ENCODE measurements at regions not wholly inside any gene's neighbourhood (a gene's known extent, or its start where the extent isn't known, plus 50 kb on each side); places are given as distances from the start of the nearest gene placed in this dataset.

- intact Hi-C loops (cut with micrococcal nuclease), result no loop called here
Observed at GRCh38 chrX:99795495-99795894, 614.6 kb downstream of the PCDH19 start.

GRCh38 chrX:99782516-99783040, 627.5 kb downstream of the PCDH19 start:
- H3K79me2 ChIP-seq (ENCODE audit: insufficient read depth, low read length), result no peaks in the 10 kb centered on the region
- ATAC-seq (no peak), DNase-seq (ENCODE audit: low read depth, low spot score) (no peak)
- no peaks in the 10 kb centered on the region for H3K9me3 ChIP-seq (ENCODE audit: control insufficient read depth in 1 of 2, insufficient read depth in 1 of 2, low read depth in 1 of 2, low read length in 2 of 2)
- no peaks in the 10 kb centered on the region for H3K4me1 ChIP-seq (ENCODE audit: control insufficient read depth in 1 of 2, insufficient read depth in 2 of 2, low read length in 2 of 2)
- H3K9ac ChIP-seq (ENCODE audit: low read length), result no peak overlapping the region
- RAD21 ChIA-PET (ENCODE audit: low non-redundant PET in 1 of 2, low total read pairs in 2 of 2, uncharacterized antibody in 2 of 2, unreplicated experiment in 2 of 2), result no interaction called here
- no peak overlapping the region for H3K4me2 ChIP-seq (ENCODE audit: low read length)
- no peak overlapping the region for H3K4me3 ChIP-seq (replicated peaks in 1 of 2; ENCODE audit: low read depth in 1 of 2, low read length in 2 of 2)
- H4K20me1 ChIP-seq (ENCODE audit: insufficient read depth), result no peaks in the 10 kb centered on the region
- no TSS peak for BruUV-seq (replicated peaks)
- CTCF ChIA-PET, result no interaction called here
- intact Hi-C loops (cut with micrococcal nuclease), result no loop called here
- no peak overlapping the region for H2AFZ ChIP-seq (ENCODE audit: low read depth, low read length, poor library complexity, severe bottlenecking)
- no peak overlapping the region for H3K27ac ChIP-seq (ENCODE audit: low read depth, low read length)
- H3K27me3 ChIP-seq (ENCODE audit: insufficient read depth, low read length), result no peaks in the 10 kb centered on the region
- no peaks in the 10 kb centered on the region for H3K9me2 ChIP-seq (ENCODE audit: insufficient read depth)
- H3K36me3 ChIP-seq (ENCODE audit: control insufficient read depth in 1 of 2, insufficient read depth in 2 of 2, low read length in 2 of 2), result no peaks in the 10 kb centered on the region
- POLR2A ChIA-PET, result no interaction called here
- TF ChIP-seq YY1 (IDR thresholded peaks at IDR 0.05; ENCODE audit: extremely low read depth, insufficient replicate concordance, low read depth, low read length) (no peak), POLR2A (IDR thresholded peaks at IDR 0.05; ENCODE audit: borderline replicate concordance, extremely low read depth, insufficient read depth, insufficient read length) (no peak), SP1 (IDR thresholded peaks at IDR 0.05; ENCODE audit: low read depth) (no peak), CTCF (IDR thresholded peaks at IDR 0.05 in 2 of 3, conservative IDR thresholded peaks at IDR 0.05 in 1 of 3; ENCODE audit: borderline replicate concordance in 1 of 3, insufficient read depth in 1 of 3, low read depth in 2 of 3, low read length in 2 of 3) (no peak), ATF3 (IDR thresholded peaks at IDR 0.05) (no peak), CBX3 (IDR thresholded peaks at IDR 0.05; ENCODE audit: low read depth) (no peak), FOSL1 (IDR thresholded peaks at IDR 0.05; ENCODE audit: low read depth) (no peak), TCF7L2 (IDR thresholded peaks at IDR 0.05; ENCODE audit: borderline replicate concordance, extremely low read depth, insufficient read depth, insufficient read length) (no peak), ZBTB33 (IDR thresholded peaks at IDR 0.05; ENCODE audit: extremely low read depth, insufficient replicate concordance, low read length) (no peak), SRF (IDR thresholded peaks at IDR 0.05; ENCODE audit: low read depth) (no peak)

More at GRCh38 chrX:99795495-99795894, 614.6 kb downstream of the PCDH19 start:
- no peaks in the 10 kb centered on the region for H3K4me1 ChIP-seq (ENCODE audit: control insufficient read depth in 1 of 2, insufficient read depth in 2 of 2, low read length in 2 of 2)
- no peaks in the 10 kb centered on the region for H3K79me2 ChIP-seq (ENCODE audit: insufficient read depth, low read length)
- TF ChIP-seq EGR1 (IDR thresholded peaks at IDR 0.05; ENCODE audit: low read depth), result no peak
- no peak for TF ChIP-seq CEBPB (IDR thresholded peaks at IDR 0.05; ENCODE audit: low read depth)
- TF ChIP-seq YY1 (IDR thresholded peaks at IDR 0.05; ENCODE audit: extremely low read depth, insufficient replicate concordance, low read depth, low read length), result no peak
- no peak for TF ChIP-seq SIN3A (IDR thresholded peaks at IDR 0.05; ENCODE audit: low read depth)
- TF ChIP-seq RAD21 (IDR thresholded peaks at IDR 0.05; ENCODE audit: low read depth), result no peak
- no peak overlapping the region for H3K9ac ChIP-seq (ENCODE audit: low read length)
- CTCF ChIA-PET, result no interaction called here
- no peaks in the 10 kb centered on the region for H3K36me3 ChIP-seq (ENCODE audit: control insufficient read depth in 1 of 2, insufficient read depth in 2 of 2, low read length in 2 of 2)
- H3K27ac ChIP-seq (ENCODE audit: low read depth, low read length), result no peak overlapping the region
- BruUV-seq (replicated peaks), result no TSS peak
- no peak overlapping the region for H3K4me3 ChIP-seq (replicated peaks in 1 of 2; ENCODE audit: low read depth in 1 of 2, low read length in 2 of 2)
- RAD21 ChIA-PET (ENCODE audit: low non-redundant PET in 1 of 2, low total read pairs in 2 of 2, uncharacterized antibody in 2 of 2, unreplicated experiment in 2 of 2), result no interaction called here
- H3K4me2 ChIP-seq (ENCODE audit: low read length), result no peak overlapping the region
- POLR2A ChIA-PET, result no interaction called here
- no peaks in the 10 kb centered on the region for H4K20me1 ChIP-seq (ENCODE audit: insufficient read depth)
- H2AFZ ChIP-seq (ENCODE audit: low read depth, low read length, poor library complexity, severe bottlenecking), result no peak overlapping the region
- DNase-seq (ENCODE audit: low read depth, low spot score) (no peak), ATAC-seq (no peak)
- no peaks in the 10 kb centered on the region for H3K27me3 ChIP-seq (ENCODE audit: insufficient read depth, low read length)
- H3K9me3 ChIP-seq (ENCODE audit: control insufficient read depth in 1 of 2, insufficient read depth in 1 of 2, low read depth in 1 of 2, low read length in 2 of 2), result no peaks in the 10 kb centered on the region
- H3K9me2 ChIP-seq (ENCODE audit: insufficient read depth), result no peaks in the 10 kb centered on the region
